Peyer's patch (tissue), 4 donors: ENCODE measurements at regions not wholly inside any gene's neighbourhood (a gene's known extent, or its start where the extent isn't known, plus 50 kb on each side); places are given as distances from the start of the nearest gene placed in this dataset.

Source experiments
- POLR2A ChIP-seq, 2 donors: fragments of 450-650 bp; IDR thresholded peaks; one replicate each; pipeline ENCODE4 v1.5.1; 2017; ENCODE audit warnings: antibody characterized with exemption in 2 of 2, mild to moderate bottlenecking in 2 of 2, moderate library complexity in 2 of 2
- TF ChIP-seq, protein P1 (sequence below), 6 experiments: fragments of 450-650 bp in 4 of 6; fragments of 200-600 bp in 2 of 6; sonication (generic) in 1 of 6; IDR thresholded peaks; one replicate each; pipeline ENCODE4 v1.5.1; 2017 to 2019; ENCODE audit warnings: antibody characterized with exemption in 6 of 6, mild to moderate bottlenecking in 3 of 6, moderate library complexity in 1 of 6

GRCh38 chr13:27678306-27679040 lies 56.8 kb downstream of the POLR1D start:
- TF ChIP-seq POLR2A (IDR thresholded peaks at IDR 0.05), result no peak
- TF ChIP-seq, protein P1, sequence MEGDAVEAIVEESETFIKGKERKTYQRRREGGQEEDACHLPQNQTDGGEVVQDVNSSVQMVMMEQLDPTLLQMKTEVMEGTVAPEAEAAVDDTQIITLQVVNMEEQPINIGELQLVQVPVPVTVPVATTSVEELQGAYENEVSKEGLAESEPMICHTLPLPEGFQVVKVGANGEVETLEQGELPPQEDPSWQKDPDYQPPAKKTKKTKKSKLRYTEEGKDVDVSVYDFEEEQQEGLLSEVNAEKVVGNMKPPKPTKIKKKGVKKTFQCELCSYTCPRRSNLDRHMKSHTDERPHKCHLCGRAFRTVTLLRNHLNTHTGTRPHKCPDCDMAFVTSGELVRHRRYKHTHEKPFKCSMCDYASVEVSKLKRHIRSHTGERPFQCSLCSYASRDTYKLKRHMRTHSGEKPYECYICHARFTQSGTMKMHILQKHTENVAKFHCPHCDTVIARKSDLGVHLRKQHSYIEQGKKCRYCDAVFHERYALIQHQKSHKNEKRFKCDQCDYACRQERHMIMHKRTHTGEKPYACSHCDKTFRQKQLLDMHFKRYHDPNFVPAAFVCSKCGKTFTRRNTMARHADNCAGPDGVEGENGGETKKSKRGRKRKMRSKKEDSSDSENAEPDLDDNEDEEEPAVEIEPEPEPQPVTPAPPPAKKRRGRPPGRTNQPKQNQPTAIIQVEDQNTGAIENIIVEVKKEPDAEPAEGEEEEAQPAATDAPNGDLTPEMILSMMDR (IDR thresholded peaks at IDR 0.05), result no peak
